ENCODE measurements at regions not wholly inside any gene's neighbourhood (a gene's known extent, or its start where the extent isn't known, plus 50 kb on each side); places are given as distances from the start of the nearest gene placed in this dataset.

- no peak for TF ChIP-seq ZNF335 (tag by site-specific recombination; conservative IDR thresholded peaks at IDR 0.05)
- TF ChIP-seq, protein P1, sequence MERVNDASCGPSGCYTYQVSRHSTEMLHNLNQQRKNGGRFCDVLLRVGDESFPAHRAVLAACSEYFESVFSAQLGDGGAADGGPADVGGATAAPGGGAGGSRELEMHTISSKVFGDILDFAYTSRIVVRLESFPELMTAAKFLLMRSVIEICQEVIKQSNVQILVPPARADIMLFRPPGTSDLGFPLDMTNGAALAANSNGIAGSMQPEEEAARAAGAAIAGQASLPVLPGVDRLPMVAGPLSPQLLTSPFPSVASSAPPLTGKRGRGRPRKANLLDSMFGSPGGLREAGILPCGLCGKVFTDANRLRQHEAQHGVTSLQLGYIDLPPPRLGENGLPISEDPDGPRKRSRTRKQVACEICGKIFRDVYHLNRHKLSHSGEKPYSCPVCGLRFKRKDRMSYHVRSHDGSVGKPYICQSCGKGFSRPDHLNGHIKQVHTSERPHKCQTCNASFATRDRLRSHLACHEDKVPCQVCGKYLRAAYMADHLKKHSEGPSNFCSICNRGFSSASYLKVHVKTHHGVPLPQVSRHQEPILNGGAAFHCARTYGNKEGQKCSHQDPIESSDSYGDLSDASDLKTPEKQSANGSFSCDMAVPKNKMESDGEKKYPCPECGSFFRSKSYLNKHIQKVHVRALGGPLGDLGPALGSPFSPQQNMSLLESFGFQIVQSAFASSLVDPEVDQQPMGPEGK (tag by site-specific recombination; IDR thresholded peaks at IDR 0.05) = no peak
- TF ChIP-seq ZNF423 (tag by site-specific recombination; IDR thresholded peaks at IDR 0.05) = no peak
- no peak for TF ChIP-seq ZNF350 (tag by site-specific recombination; IDR thresholded peaks at IDR 0.05)
- TF ChIP-seq, protein P2, sequence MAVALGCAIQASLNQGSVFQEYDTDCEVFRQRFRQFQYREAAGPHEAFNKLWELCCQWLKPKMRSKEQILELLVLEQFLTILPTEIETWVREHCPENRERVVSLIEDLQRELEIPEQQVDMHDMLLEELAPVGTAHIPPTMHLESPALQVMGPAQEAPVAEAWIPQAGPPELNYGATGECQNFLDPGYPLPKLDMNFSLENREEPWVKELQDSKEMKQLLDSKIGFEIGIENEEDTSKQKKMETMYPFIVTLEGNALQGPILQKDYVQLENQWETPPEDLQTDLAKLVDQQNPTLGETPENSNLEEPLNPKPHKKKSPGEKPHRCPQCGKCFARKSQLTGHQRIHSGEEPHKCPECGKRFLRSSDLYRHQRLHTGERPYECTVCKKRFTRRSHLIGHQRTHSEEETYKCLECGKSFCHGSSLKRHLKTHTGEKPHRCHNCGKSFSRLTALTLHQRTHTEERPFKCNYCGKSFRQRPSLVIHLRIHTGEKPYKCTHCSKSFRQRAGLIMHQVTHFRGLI (tag by site-specific recombination; IDR thresholded peaks at IDR 0.05) = no peak
- TF ChIP-seq, protein P3, sequence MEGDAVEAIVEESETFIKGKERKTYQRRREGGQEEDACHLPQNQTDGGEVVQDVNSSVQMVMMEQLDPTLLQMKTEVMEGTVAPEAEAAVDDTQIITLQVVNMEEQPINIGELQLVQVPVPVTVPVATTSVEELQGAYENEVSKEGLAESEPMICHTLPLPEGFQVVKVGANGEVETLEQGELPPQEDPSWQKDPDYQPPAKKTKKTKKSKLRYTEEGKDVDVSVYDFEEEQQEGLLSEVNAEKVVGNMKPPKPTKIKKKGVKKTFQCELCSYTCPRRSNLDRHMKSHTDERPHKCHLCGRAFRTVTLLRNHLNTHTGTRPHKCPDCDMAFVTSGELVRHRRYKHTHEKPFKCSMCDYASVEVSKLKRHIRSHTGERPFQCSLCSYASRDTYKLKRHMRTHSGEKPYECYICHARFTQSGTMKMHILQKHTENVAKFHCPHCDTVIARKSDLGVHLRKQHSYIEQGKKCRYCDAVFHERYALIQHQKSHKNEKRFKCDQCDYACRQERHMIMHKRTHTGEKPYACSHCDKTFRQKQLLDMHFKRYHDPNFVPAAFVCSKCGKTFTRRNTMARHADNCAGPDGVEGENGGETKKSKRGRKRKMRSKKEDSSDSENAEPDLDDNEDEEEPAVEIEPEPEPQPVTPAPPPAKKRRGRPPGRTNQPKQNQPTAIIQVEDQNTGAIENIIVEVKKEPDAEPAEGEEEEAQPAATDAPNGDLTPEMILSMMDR (tag by site-specific recombination; IDR thresholded peaks at IDR 0.05) = no peak
Observed at GRCh38 chr3:25252291-25252690, 175.8 kb upstream of the RARB start.

Measured in HEK293 (cell line).